GM10266 (cell line): ENCODE measurements at regions not wholly inside any gene's neighbourhood (a gene's known extent, or its start where the extent isn't known, plus 50 kb on each side); places are given as distances from the start of the nearest gene placed in this dataset.

Experiments used
- DNase-seq: peaks from one replicate; pipeline ENCODE4 v3.0.0; 2012; ENCODE audit errors: extremely low spot score
- CTCF ChIP-seq: IDR thresholded peaks from 2 replicates; pipeline ENCODE4 v1.5.1; 2012; ENCODE audit warnings: mild to moderate bottlenecking, low read depth; ENCODE audit not compliant: control insufficient read depth, insufficient read depth; ENCODE audit errors: missing control alignments

GRCh38 chr2:37425408-37425807, 81.0 kb downstream of the QPCT start:
- no peak for DNase-seq
- no peak for TF ChIP-seq CTCF

DNA sequence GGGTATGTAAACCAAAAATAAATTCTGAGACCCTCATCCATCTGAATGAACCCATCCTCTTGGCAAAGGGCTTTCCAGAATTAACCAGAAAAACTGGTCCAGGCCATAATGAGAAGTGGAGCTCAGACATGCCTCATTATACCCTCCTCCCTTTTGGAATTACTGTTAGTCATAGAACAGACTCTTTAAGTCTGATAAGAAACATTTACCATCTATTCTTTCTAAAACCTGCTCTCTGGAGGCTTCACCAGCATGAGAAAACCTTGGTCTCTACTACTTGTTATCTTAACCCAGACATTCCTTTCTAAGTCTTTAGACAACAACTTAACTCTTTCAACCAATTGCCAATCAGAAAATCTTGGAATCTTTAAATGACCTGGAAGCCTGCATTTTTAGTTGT, 82.8 kb downstream of the QPCT start:
- no peak for DNase-seq
- no peak for TF ChIP-seq CTCF

DNA sequence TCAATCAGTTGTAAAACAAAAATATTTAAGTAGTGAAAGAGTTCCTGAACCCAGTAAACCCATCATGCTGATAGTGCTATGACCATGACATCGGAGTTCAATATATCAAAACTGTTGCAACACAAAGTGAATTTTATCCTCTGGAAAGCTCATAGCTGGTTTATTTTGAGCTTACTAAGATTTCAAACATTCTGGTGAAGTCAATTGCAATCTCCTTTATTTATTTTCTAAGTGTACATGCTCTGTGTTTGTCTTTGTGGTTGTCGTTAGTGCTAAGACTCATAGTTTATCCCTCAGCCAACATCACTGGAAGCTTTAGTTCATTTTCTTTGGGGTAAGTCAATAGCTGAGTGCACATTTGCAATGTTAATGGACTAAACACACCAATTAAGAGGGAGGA, 91.9 kb downstream of the QPCT start:
- DNase-seq, result no peak
- no peak for TF ChIP-seq CTCF

- no peak for DNase-seq
- TF ChIP-seq CTCF, result no peak
These were observed 94.8 kb downstream of the QPCT start for GRCh38 chr2:37439131-37439642.

- TF ChIP-seq CTCF, result no peak
- DNase-seq, result no peak
These were observed 96.6 kb downstream of the QPCT start for GRCh38 chr2:37441055-37441454.

DNA sequence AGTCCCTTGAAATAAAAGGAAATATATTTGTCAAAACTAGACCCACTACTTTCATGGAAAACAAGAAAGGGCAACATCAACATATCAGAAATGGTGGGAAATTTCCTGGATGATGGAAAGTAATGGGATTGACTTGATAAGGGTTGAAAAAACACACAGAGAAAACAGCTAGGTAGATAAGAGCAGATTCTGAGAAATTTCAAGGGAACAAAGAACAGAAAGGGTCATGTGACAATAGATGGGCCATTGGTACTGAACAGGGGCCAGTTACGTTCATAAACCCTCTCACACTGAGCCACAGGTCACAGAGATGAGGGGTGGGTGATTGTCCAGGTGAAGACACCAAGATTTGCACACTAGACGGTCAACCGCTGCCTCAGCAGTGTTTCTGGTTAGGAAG, 98.7 kb downstream of the QPCT start:
- no peak for TF ChIP-seq CTCF
- DNase-seq, result no peak

DNA sequence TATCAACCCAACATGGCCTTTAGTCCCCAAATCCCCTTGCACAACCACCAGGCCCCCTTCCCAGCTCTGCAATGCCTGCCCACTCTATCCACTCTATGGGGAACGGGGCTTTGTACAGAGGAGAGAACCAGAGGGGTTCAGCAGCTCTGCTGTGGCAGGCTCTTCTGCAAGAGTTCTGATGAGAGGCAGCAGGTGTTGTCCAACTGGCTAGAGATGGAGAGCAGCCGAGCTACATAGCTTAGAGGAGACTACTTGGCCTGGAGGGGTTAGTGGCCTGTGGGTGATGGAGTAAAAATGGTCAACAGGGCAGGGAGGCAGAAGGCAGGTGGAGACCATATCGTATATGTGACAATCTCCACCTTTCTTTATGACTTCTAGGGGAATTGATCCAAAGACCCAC, 103.0 kb downstream of the QPCT start:
- DNase-seq, result no peak

More for the DNA sequence above, 103.0 kb downstream of the QPCT start:
- TF ChIP-seq CTCF, result no peak
